HCT116 (cell line): ENCODE measurements at regions not wholly inside any gene's neighbourhood (a gene's known extent, or its start where the extent isn't known, plus 50 kb on each side); places are given as distances from the start of the nearest gene placed in this dataset.

Source experiments
- ATAC-seq: fragments of 200-7000 bp; cut with Tn5 transposase; 2 replicates; pipeline ENCODE4 v1.9.1; 2020; ENCODE audit warnings: mild to moderate bottlenecking, moderate library complexity
- BruUV-seq: library from RNA; stranded (reverse); fragments of 400-500 nt; replicated peaks from 2 replicates; lab custom pipeline; 2021; lab: Mats Ljungman, UMichigan
- CTCF ChIA-PET: fragments of 300-600 bp; sonication (Branson Sonifier 250); formaldehyde crosslinking; loops from one replicate; lab custom pipeline; 2021; ENCODE audit warnings: antibody characterized with exemption; lab: Charles Lee
- POLR2A ChIA-PET: fragments of 300-600, 350-600 bp; sonication (Branson Sonifier 250); formaldehyde crosslinking; loops from one replicate; lab custom pipeline; 2021; ENCODE audit warnings: antibody characterized with exemption; lab: Charles Lee
- RAD21 ChIA-PET, 2 experiments: fragments of 300-600 bp; sonication (Branson Sonifier 250); formaldehyde crosslinking; loops; one replicate each; lab custom pipeline; 2023; ENCODE audit warnings: low total read pairs in 2 of 2; ENCODE audit not compliant: uncharacterized antibody in 2 of 2, unreplicated experiment in 2 of 2, low non-redundant PET in 1 of 2; lab: Charles Lee
- DNase-seq: peaks from one replicate; pipeline ENCODE4 v3.0.0-alpha.2; 2010; ENCODE audit warnings: low read depth, low spot score
- H2AFZ ChIP-seq: fragments of 200-600 bp; shearing (Covaris generic), sonication (generic); 2 replicates; pipeline ENCODE4 v1.6.1; 2017; ENCODE audit warnings: low read depth, mixed run types, mixed read lengths, antibody characterized with exemption, low read length; ENCODE audit not compliant: poor library complexity, severe bottlenecking
- H3K27ac ChIP-seq: 2 replicates; pipeline ENCODE4 v1.5.1; 2012; ENCODE audit warnings: low read depth, low read length
- H3K27me3 ChIP-seq: fragments of 200-600 bp; sonication (generic); 2 replicates; pipeline ENCODE4 v1.6.1; 2016; ENCODE audit warnings: mixed run types, low read length, mixed read lengths; ENCODE audit not compliant: insufficient read depth
- H3K36me3 ChIP-seq, 2 experiments: fragments of 200-500 bp in 1 of 2; fragments of 200-600 bp in 1 of 2; sonication (Bioruptor generic) in 1 of 2; sonication (generic) in 1 of 2; 2 replicates each; pipeline versions ENCODE4 v1.5.1 to v1.6.1; 2014 to 2016; ENCODE audit warnings: low read length in 2 of 2, inconsistent platforms in 1 of 2, mixed read lengths in 1 of 2, mixed run types in 1 of 2; ENCODE audit not compliant: insufficient read depth in 2 of 2, control insufficient read depth in 1 of 2
- H3K4me1 ChIP-seq, 2 experiments: fragments of 200-600 bp in 1 of 2; sonication (generic) in 1 of 2; 2 replicates each; pipeline versions ENCODE4 v1.5.1 to v1.6.1; 2012 to 2017; ENCODE audit warnings: low read length in 2 of 2, inconsistent platforms in 1 of 2, mild to moderate bottlenecking in 1 of 2, mixed read lengths in 1 of 2, mixed run types in 1 of 2, moderate library complexity in 1 of 2; ENCODE audit not compliant: insufficient read depth in 2 of 2, control insufficient read depth in 1 of 2
- H3K4me2 ChIP-seq: fragments of 200-600 bp; sonication (generic); 2 replicates; pipeline ENCODE4 v1.6.1; 2017; ENCODE audit warnings: mixed run types, low read length, mixed read lengths
- H3K4me3 ChIP-seq, 2 experiments: fragments of 200-600 bp in 1 of 2; sonication (generic) in 1 of 2; replicated peaks in 1 of 2; 2 replicates each; pipeline ENCODE4 v1.5.1; 2011 to 2016; ENCODE audit warnings: low read length in 2 of 2, control low read depth in 1 of 2, low read depth in 1 of 2, mild to moderate bottlenecking in 1 of 2, mixed read lengths in 1 of 2, mixed run types in 1 of 2
- H3K79me2 ChIP-seq: fragments of 200-600 bp; sonication (generic); 2 replicates; pipeline ENCODE4 v1.6.1; 2017; ENCODE audit warnings: mild to moderate bottlenecking, mixed run types, low read length, moderate library complexity, mixed read lengths; ENCODE audit not compliant: insufficient read depth
- H3K9ac ChIP-seq: fragments of 200-600 bp; sonication (generic); 2 replicates; pipeline ENCODE4 v1.6.1; 2016; ENCODE audit warnings: low read length, mixed read lengths
- H3K9me2 ChIP-seq: fragments of 200-600 bp; sonication (generic), shearing (Covaris generic); 2 replicates; pipeline ENCODE4 v1.6.1; 2017; ENCODE audit warnings: mixed run types, mild to moderate bottlenecking, moderate library complexity; ENCODE audit not compliant: insufficient read depth
- H3K9me3 ChIP-seq, 2 experiments: fragments of 200-500 bp in 1 of 2; fragments of 200-600 bp in 1 of 2; sonication (Bioruptor generic) in 1 of 2; sonication (generic) in 1 of 2; 2 replicates each; pipeline ENCODE4 v1.6.1; 2014 to 2017; ENCODE audit warnings: low read length in 2 of 2, mixed read lengths in 2 of 2, inconsistent platforms in 1 of 2, low read depth in 1 of 2, mild to moderate bottlenecking in 1 of 2, mixed run types in 1 of 2, moderate library complexity in 1 of 2; ENCODE audit not compliant: control insufficient read depth in 1 of 2, insufficient read depth in 1 of 2
- H4K20me1 ChIP-seq: fragments of 200-600 bp; sonication (generic), shearing (Covaris generic); 2 replicates; pipeline ENCODE4 v1.6.1; 2017; ENCODE audit warnings: mixed run types, mild to moderate bottlenecking, moderate library complexity; ENCODE audit not compliant: insufficient read depth
- CBX3 ChIP-seq: IDR thresholded peaks from 2 replicates; pipeline ENCODE4 v1.6.1; 2012; ENCODE audit warnings: low read depth
- CEBPB ChIP-seq: IDR thresholded peaks from 2 replicates; pipeline ENCODE4 v1.6.1; 2012; ENCODE audit warnings: low read depth
- EGR1 ChIP-seq: IDR thresholded peaks from 2 replicates; pipeline ENCODE4 v1.6.1; 2012; ENCODE audit warnings: low read depth
- ELF1 ChIP-seq: IDR thresholded peaks from 2 replicates; pipeline ENCODE4 v1.6.1; 2012; ENCODE audit warnings: low read depth, borderline replicate concordance
- EZH2phosphoT487 ChIP-seq: fragments of 200-600 bp; IDR thresholded peaks from 2 replicates; pipeline ENCODE4 v1.6.1; 2018; ENCODE audit warnings: antibody characterized with exemption, borderline replicate concordance
- JUND ChIP-seq: IDR thresholded peaks from 2 replicates; pipeline ENCODE4 v1.6.1; 2012
- POLR2A ChIP-seq: IDR thresholded peaks from 2 replicates; pipeline ENCODE4 v1.7.0; 2011; ENCODE audit warnings: borderline replicate concordance; ENCODE audit not compliant: insufficient read depth, insufficient read length; ENCODE audit errors: extremely low read depth
- POLR2AphosphoS5 ChIP-seq: IDR thresholded peaks from 2 replicates; pipeline ENCODE4 v1.6.1; 2011; ENCODE audit warnings: mild to moderate bottlenecking, low read depth, low read length, moderate library complexity
- SP1 ChIP-seq: IDR thresholded peaks from 2 replicates; pipeline ENCODE4 v1.6.1; 2012; ENCODE audit warnings: low read depth
- SRF ChIP-seq: IDR thresholded peaks from 2 replicates; pipeline ENCODE4 v1.6.1; 2012; ENCODE audit warnings: low read depth
- TCF7L2 ChIP-seq: IDR thresholded peaks from 2 replicates; pipeline ENCODE4 v1.7.0; 2011; ENCODE audit warnings: borderline replicate concordance, inconsistent platforms; ENCODE audit not compliant: insufficient read depth, insufficient read length; ENCODE audit errors: extremely low read depth
- YY1 ChIP-seq: IDR thresholded peaks from 2 replicates; pipeline ENCODE4 v1.6.1; 2011; ENCODE audit warnings: low read length, low read depth, moderate library complexity, mild to moderate bottlenecking; ENCODE audit not compliant: insufficient replicate concordance; ENCODE audit errors: extremely low read depth
- ZFX ChIP-seq: fragments of 450-650 bp; IDR thresholded peaks from 2 replicates; pipeline ENCODE4 v1.6.1; 2017
- ZNF274 ChIP-seq: fragments of 200-500 bp; sonication (Bioruptor generic); IDR thresholded peaks from 2 replicates; pipeline ENCODE4 v1.6.1; 2014; ENCODE audit warnings: mild to moderate bottlenecking, low read depth, low read length, inconsistent platforms
- intact Hi-C: fragments of 100-400 bp; cut with micrococcal nuclease; formaldehyde crosslinking; loops from 2 replicates; pipeline ENCODE4 v1.10.0; 2022
- TF ChIP-seq, protein P1 (sequence below): IDR thresholded peaks from 2 replicates; pipeline ENCODE4 v1.6.1; 2012
- TF ChIP-seq, protein P2 (sequence below): IDR thresholded peaks from 2 replicates; pipeline ENCODE4 v1.6.1; 2011; ENCODE audit warnings: mild to moderate bottlenecking, low read length, moderate library complexity; ENCODE audit not compliant: insufficient replicate concordance; ENCODE audit errors: extremely low read depth
- TF ChIP-seq, protein P3 (sequence below): IDR thresholded peaks from 2 replicates; pipeline ENCODE4 v1.6.1; 2012; ENCODE audit warnings: low read depth
- TF ChIP-seq, protein P4 (sequence below), 3 experiments: fragments of 200-600 bp in 1 of 3; sonication (generic) in 1 of 3; IDR thresholded peaks in 2 of 3; conservative IDR thresholded peaks in 1 of 3; 2 replicates each; pipeline ENCODE4 v1.5.1; 2012 to 2017; ENCODE audit warnings: low read depth in 2 of 3, low read length in 2 of 3, antibody characterized with exemption in 1 of 3, borderline replicate concordance in 1 of 3, control low read depth in 1 of 3, mild to moderate bottlenecking in 1 of 3, mixed read lengths in 1 of 3, mixed run types in 1 of 3, moderate library complexity in 1 of 3; ENCODE audit not compliant: insufficient read depth in 1 of 3

DNA sequence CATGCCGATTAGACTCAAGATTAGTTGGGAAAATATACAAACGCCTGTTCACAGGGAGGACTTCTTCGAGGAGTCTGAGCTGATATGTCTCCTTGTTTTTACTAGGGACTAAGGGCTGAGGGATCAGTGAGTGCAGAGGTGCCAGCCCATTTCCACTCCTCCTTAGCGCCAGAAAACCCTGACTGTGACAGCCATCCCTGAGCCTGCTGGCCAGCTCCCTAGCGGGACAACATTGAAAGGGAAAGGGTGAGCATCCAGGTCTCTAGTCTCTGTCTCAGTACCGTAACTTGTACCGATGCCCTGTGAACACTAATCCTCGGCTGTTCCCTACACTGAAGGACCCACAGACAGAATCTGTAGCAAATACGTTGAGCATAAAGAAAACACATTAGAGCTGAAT, 243.4 kb downstream of the WNT5A start (continued):
- TF ChIP-seq TCF7L2, result no peak
- no peak for TF ChIP-seq CBX3
- TF ChIP-seq POLR2A, result no peak
- no peak for TF ChIP-seq ZFX
- no peak for TF ChIP-seq YY1
- no peak for TF ChIP-seq SRF
- TF ChIP-seq, protein P1, sequence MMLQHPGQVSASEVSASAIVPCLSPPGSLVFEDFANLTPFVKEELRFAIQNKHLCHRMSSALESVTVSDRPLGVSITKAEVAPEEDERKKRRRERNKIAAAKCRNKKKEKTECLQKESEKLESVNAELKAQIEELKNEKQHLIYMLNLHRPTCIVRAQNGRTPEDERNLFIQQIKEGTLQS, result no peak
- no peak for TF ChIP-seq POLR2AphosphoS5
- TF ChIP-seq EZH2phosphoT487, result no peak
- TF ChIP-seq, all 23 proteins: peak for 0

DNA sequence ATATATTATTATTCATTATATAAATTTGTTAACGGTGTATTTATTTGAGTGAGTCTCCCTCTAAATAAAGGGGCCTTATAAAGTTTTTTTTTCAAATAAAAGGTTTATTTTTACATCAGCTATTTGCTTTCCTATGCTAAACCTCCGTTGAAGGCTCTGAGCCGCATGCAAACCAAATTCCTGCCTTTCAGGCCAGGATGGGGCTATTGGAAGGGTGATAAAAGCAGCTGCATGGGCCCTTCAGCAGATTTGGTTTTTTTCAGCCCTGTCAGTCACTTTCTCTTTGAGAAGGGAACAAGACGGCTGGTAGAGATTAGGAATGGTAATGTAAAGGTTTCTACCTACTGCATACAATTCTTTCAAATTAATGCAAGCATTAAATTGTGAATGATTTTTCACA, 244.2 kb downstream of the WNT5A start:
- H3K79me2 ChIP-seq, result no peaks in the 10 kb centered on the region
- H3K9ac ChIP-seq, result no peak overlapping the region
- H3K4me3 ChIP-seq, result no peak overlapping the region
- no peak overlapping the region for H2AFZ ChIP-seq
- RAD21 ChIA-PET, result no interaction called here
- no peak for DNase-seq
- H3K4me2 ChIP-seq, result no peak overlapping the region
- no peak for ATAC-seq
- POLR2A ChIA-PET, result no interaction called here
- no peak overlapping the region for H3K27ac ChIP-seq
- peaks cover under 1 to 15% of the 10 kb centered on the region in 2 experiments; a peak in 2 of 4 replicates for H3K9me3 ChIP-seq
- H3K27me3 ChIP-seq, result no peaks in the 10 kb centered on the region
- H3K4me1 ChIP-seq, result no peaks in the 10 kb centered on the region
- BruUV-seq, result no TSS peak
- H3K36me3 ChIP-seq, result no peaks in the 10 kb centered on the region
- H3K9me2 ChIP-seq, result no peaks in the 10 kb centered on the region
- CTCF ChIA-PET, result no interaction called here
- intact Hi-C loops, result no loop called here
- no peaks in the 10 kb centered on the region for H4K20me1 ChIP-seq
- TF ChIP-seq CEBPB, result no peak
- TF ChIP-seq, protein P2, sequence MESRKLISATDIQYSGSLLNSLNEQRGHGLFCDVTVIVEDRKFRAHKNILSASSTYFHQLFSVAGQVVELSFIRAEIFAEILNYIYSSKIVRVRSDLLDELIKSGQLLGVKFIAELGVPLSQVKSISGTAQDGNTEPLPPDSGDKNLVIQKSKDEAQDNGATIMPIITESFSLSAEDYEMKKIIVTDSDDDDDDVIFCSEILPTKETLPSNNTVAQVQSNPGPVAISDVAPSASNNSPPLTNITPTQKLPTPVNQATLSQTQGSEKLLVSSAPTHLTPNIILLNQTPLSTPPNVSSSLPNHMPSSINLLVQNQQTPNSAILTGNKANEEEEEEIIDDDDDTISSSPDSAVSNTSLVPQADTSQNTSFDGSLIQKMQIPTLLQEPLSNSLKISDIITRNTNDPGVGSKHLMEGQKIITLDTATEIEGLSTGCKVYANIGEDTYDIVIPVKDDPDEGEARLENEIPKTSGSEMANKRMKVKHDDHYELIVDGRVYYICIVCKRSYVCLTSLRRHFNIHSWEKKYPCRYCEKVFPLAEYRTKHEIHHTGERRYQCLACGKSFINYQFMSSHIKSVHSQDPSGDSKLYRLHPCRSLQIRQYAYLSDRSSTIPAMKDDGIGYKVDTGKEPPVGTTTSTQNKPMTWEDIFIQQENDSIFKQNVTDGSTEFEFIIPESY, result no peak
- TF ChIP-seq SRF, result no peak
- TF ChIP-seq SP1, result no peak
- TF ChIP-seq POLR2AphosphoS5, result no peak
- TF ChIP-seq JUND, result no peak
- TF ChIP-seq EZH2phosphoT487, result no peak
- TF ChIP-seq, protein P3, sequence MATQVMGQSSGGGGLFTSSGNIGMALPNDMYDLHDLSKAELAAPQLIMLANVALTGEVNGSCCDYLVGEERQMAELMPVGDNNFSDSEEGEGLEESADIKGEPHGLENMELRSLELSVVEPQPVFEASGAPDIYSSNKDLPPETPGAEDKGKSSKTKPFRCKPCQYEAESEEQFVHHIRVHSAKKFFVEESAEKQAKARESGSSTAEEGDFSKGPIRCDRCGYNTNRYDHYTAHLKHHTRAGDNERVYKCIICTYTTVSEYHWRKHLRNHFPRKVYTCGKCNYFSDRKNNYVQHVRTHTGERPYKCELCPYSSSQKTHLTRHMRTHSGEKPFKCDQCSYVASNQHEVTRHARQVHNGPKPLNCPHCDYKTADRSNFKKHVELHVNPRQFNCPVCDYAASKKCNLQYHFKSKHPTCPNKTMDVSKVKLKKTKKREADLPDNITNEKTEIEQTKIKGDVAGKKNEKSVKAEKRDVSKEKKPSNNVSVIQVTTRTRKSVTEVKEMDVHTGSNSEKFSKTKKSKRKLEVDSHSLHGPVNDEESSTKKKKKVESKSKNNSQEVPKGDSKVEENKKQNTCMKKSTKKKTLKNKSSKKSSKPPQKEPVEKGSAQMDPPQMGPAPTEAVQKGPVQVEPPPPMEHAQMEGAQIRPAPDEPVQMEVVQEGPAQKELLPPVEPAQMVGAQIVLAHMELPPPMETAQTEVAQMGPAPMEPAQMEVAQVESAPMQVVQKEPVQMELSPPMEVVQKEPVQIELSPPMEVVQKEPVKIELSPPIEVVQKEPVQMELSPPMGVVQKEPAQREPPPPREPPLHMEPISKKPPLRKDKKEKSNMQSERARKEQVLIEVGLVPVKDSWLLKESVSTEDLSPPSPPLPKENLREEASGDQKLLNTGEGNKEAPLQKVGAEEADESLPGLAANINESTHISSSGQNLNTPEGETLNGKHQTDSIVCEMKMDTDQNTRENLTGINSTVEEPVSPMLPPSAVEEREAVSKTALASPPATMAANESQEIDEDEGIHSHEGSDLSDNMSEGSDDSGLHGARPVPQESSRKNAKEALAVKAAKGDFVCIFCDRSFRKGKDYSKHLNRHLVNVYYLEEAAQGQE, result no peak
- no peak for TF ChIP-seq EGR1
- TF ChIP-seq, protein P4, sequence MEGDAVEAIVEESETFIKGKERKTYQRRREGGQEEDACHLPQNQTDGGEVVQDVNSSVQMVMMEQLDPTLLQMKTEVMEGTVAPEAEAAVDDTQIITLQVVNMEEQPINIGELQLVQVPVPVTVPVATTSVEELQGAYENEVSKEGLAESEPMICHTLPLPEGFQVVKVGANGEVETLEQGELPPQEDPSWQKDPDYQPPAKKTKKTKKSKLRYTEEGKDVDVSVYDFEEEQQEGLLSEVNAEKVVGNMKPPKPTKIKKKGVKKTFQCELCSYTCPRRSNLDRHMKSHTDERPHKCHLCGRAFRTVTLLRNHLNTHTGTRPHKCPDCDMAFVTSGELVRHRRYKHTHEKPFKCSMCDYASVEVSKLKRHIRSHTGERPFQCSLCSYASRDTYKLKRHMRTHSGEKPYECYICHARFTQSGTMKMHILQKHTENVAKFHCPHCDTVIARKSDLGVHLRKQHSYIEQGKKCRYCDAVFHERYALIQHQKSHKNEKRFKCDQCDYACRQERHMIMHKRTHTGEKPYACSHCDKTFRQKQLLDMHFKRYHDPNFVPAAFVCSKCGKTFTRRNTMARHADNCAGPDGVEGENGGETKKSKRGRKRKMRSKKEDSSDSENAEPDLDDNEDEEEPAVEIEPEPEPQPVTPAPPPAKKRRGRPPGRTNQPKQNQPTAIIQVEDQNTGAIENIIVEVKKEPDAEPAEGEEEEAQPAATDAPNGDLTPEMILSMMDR (IDR thresholded peaks at IDR 0.05 in 2 of 3, conservative IDR thresholded peaks at IDR 0.05 in 1 of 3; ENCODE audit: borderline replicate concordance in 1 of 3, insufficient read depth in 1 of 3, low read depth in 2 of 3, low read length in 2 of 3), result no peak
- TF ChIP-seq, protein P1, result no peak
- no peak for TF ChIP-seq ELF1
- no peak for TF ChIP-seq ZNF274
- TF ChIP-seq YY1, result no peak
- no peak for TF ChIP-seq POLR2A
